ENCODE measurements at regions not wholly inside any gene's neighbourhood (a gene's known extent, or its start where the extent isn't known, plus 50 kb on each side); places are given as distances from the start of the nearest gene placed in this dataset.

- no peak overlapping the region for H3K4me3 ChIP-seq (ENCODE audit: low read depth, poor library complexity, severe bottlenecking)
- intact Hi-C loops (cut with DNase I; ENCODE audit: low total_unique reads), result no loop called here
- TF ChIP-seq POLR2A (IDR thresholded peaks at IDR 0.05), result no peak
- TF ChIP-seq, protein P1, sequence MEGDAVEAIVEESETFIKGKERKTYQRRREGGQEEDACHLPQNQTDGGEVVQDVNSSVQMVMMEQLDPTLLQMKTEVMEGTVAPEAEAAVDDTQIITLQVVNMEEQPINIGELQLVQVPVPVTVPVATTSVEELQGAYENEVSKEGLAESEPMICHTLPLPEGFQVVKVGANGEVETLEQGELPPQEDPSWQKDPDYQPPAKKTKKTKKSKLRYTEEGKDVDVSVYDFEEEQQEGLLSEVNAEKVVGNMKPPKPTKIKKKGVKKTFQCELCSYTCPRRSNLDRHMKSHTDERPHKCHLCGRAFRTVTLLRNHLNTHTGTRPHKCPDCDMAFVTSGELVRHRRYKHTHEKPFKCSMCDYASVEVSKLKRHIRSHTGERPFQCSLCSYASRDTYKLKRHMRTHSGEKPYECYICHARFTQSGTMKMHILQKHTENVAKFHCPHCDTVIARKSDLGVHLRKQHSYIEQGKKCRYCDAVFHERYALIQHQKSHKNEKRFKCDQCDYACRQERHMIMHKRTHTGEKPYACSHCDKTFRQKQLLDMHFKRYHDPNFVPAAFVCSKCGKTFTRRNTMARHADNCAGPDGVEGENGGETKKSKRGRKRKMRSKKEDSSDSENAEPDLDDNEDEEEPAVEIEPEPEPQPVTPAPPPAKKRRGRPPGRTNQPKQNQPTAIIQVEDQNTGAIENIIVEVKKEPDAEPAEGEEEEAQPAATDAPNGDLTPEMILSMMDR (IDR thresholded peaks at IDR 0.05), result no peak
- WGBS, 2 donors, result 29 to 49% methylated on average over 1 of the region's 1 CpG
- DNase-seq (ENCODE audit: low spot score in 2 of 2), result no peak
Measured at GRCh38 chr10:105468759-105469158, 827.7 kb downstream of the SORCS3 start.

- no peak for DNase-seq (ENCODE audit: low spot score in 2 of 2)
- TF ChIP-seq, protein P1 (IDR thresholded peaks at IDR 0.05), result no peak
- no peak for TF ChIP-seq POLR2A (IDR thresholded peaks at IDR 0.05)
- no peak overlapping the region for H3K4me3 ChIP-seq (ENCODE audit: low read depth, poor library complexity, severe bottlenecking)
- WGBS, 2 donors, result 82 to 91% methylated on average over 1 of the region's 1 CpG
- intact Hi-C loops (cut with DNase I; ENCODE audit: low total_unique reads), result no loop called here
Measured at GRCh38 chr10:105466521-105466920, 825.4 kb downstream of the SORCS3 start.

DNA sequence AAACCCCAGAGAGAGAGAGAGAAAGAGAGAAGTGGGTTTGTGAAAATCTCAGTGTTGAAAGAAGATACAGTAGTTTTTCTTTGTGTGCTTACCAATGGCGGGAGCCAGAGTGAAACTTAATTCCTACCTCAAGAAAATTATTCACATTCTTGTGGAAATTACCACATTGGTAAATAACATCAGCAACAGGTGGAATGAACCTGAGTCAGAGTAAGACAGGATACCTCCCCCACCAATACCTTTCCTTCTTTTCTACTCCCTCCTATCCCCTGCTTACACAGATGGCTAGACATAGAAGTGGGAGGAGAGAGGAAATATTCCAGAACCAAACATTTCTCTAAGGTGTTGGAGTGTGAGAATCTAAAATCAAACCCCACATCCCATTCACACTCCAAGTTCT lies 793.9 kb downstream of the SORCS3 start:
- no peak for DNase-seq (ENCODE audit: low spot score in 2 of 2)
- TF ChIP-seq, protein P1 (IDR thresholded peaks at IDR 0.05), result no peak
- no peak for TF ChIP-seq POLR2A (IDR thresholded peaks at IDR 0.05)
- WGBS, 2 donors, result 74 to 84% methylated on average over 1 of the region's 1 CpG
- H3K4me3 ChIP-seq (ENCODE audit: low read depth, poor library complexity, severe bottlenecking), result no peak overlapping the region
- intact Hi-C loops (cut with DNase I; ENCODE audit: low total_unique reads), result no loop called here

DNA sequence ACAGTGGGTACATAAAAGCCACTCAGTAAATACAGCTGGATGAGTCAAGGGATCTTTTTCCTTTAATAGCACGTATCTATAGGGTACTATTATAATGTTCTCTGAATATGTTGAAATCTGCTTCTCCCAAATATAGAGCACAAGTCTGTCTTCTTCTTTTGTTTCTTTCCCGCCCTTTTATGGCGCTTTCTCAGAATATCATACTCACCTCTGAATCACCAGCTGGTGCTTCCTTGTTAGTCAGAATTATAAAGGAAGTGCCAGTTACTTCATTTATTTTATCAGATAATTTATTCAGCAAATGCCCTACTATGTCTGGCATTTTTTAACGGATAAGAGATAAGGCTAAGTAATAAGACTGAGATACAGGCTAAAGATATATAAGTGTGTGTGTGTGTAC lies 772.9 kb downstream of the SORCS3 start:
- intact Hi-C loops (cut with DNase I; ENCODE audit: low total_unique reads), result no loop called here
- 82 to 87% methylated on average over 4 of the region's 4 CpGs for WGBS, 2 donors
- no peak overlapping the region for H3K4me3 ChIP-seq (ENCODE audit: low read depth, poor library complexity, severe bottlenecking)
- TF ChIP-seq, protein P1 (IDR thresholded peaks at IDR 0.05), result no peak
- TF ChIP-seq POLR2A (IDR thresholded peaks at IDR 0.05), result no peak
- no peak for DNase-seq (ENCODE audit: low spot score in 2 of 2)

GRCh38 chr10:105409370-105409769 lies 768.3 kb downstream of the SORCS3 start:
- WGBS, 2 donors, result 61 to 70% methylated on average over 1 of the region's 1 CpG

GRCh38 chr10:105406488-105406887 lies 765.4 kb downstream of the SORCS3 start:
- TF ChIP-seq POLR2A (IDR thresholded peaks at IDR 0.05), result no peak
- TF ChIP-seq, protein P1 (IDR thresholded peaks at IDR 0.05), result no peak
- DNase-seq (ENCODE audit: low spot score in 2 of 2), result no peak
- intact Hi-C loops (cut with DNase I; ENCODE audit: low total_unique reads), result no loop called here
- no peak overlapping the region for H3K4me3 ChIP-seq (ENCODE audit: low read depth, poor library complexity, severe bottlenecking)
- 75 to 87% methylated on average over 2 of the region's 2 CpGs for WGBS, 2 donors

More at GRCh38 chr10:105409370-105409769, 768.3 kb downstream of the SORCS3 start:
- no peak overlapping the region for H3K4me3 ChIP-seq (ENCODE audit: low read depth, poor library complexity, severe bottlenecking)
- no peak for DNase-seq (ENCODE audit: low spot score in 2 of 2)
- TF ChIP-seq POLR2A (IDR thresholded peaks at IDR 0.05), result no peak
- TF ChIP-seq, protein P1 (IDR thresholded peaks at IDR 0.05), result no peak
- intact Hi-C loops (cut with DNase I; ENCODE audit: low total_unique reads), result no loop called here

All from lower leg skin (tissue), 4 donors.